EL (cell line): ENCODE measurements at regions not wholly inside any gene's neighbourhood (a gene's known extent, or its start where the extent isn't known, plus 50 kb on each side); places are given as distances from the start of the nearest gene placed in this dataset.
"Not testable (repeated sequence)": the region's sequence is repeated elsewhere in the genome, so short reads cannot be mapped to it uniquely, and the experiment has no call there.

Experiments used
- DNase-seq: peaks from one replicate; pipeline ENCODE4 v3.0.0-alpha.2; 2016

DNA sequence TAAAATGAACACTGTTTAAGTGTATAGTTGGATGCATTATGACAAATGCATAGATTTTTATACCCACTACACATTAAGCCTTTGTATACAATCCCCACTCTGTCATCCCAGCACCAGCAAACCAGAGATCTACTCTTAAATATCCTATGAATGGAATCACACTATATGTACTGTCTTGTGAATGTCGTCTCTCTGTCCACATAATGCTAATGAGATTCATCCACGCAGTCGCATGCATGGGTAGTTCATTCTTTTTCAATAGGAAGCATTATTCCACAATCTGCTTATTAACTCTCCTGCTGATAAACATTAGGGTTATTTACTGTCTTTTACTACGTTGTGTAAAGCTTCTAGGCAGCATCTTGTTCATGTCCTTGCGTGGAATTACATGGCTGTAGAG, 892.3 kb downstream of the LTN1 start:
- no peak for DNase-seq

DNA sequence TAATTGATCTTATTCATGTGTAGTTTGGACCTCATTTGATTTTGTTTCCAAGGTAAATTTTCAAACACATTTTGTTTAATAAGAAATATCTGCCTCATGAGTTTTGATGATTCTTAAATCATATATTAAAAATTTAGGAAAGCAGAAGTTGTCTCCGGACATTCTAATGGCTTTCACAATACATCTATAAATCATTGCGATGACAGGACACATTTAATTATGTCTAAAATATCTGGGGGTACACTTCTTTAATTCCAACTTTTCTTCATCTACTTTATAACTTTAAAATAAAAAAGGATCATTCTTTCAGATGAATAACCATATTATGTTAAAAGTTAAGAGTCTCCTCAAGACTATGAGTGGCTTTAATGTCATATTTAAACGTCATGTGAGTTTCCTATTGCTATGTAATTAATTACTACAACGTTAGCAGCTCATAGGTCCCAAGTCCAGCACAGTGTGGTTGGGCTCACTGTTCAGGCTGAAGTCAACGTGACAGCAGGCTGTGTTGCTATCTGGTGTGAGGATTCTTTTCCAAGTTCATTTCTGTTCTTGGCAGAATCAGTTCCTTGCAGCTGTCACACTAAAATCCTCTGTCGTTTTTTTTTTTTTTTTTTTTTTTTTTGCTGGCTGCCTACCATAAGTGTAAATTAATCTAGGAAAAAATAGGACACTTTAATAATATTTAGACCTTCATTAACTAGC, 893.5 kb downstream of the LTN1 start:
- DNase-seq: no peak

DNA sequence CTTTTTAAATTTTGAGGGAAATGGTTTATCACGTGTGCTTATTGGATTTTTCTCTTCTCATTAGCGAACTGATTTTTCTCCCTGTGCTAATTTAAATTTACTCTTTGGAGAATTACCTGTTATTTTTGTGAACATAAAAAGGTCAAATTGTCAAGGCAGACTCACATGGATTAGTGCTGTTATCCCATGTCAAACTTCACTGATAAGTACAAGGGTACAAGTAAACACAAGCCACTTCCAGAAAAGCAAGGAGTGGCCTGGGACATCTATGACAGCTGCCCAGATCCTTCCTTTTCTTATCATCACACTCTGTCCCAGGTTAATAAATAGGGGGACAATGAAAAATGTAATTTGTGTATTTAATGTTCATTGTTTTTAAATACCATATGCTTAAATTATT, 901.2 kb downstream of the LTN1 start:
- no peak for DNase-seq

DNA sequence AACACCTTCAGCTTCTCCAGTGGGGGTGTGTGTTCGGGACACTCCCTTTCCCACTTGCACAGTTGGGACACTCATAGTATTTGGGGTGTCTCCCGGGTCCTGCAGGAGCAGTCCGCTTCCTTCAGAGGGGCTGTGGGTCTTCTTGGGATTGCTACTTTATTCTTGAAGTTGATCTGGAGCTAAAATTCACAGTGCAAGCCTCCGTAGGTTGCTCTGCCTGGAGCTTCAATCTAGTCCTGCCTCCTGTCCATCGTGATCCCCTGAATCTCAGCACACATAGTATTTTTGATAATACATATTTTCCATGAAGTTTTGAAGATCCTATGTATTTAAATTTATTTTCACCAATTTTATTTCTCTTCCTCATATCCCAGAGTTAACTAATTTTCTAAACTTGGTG, 902.1 kb downstream of the LTN1 start:
- no peak for DNase-seq

DNA sequence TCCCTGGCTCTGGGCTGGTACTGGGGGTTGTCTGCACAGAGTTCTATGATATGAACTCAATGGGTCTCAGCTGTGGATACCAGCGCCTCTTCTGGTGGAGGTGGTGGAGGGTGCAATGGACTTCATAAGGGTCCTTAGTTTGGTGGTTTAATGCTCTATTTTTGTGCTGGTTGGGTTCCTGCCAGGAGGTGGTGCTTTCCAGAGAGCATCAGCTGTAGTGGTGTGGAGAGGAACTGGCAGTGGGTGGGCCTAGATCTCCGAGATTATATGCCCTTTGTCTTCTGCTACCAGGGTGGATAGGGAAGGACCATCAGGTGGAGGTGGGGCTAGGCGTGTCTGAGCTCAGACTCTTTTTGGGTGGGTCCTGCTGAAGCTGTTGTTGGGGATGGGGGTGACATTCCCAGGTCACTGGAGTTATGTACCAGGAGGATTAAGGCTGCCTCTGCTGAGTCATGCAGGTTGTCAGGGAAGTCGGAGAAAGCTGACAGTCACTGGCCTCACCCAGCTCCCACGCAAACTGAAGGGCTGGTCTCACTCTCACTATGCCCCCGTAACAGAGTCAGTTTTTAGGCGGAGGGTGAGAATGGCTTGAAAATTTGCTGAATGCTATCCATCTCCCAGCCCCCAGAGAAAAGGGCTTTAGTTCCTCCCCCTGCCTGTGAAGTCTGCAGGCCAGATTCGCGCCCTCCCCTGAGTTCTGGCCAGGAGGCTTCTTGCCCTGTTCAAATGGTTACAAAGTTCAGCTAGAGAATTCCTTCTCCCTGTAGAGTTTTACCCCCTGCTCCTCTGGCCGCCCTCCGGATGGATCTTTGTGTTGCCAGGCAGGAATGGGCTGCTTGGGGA, 902.9 kb downstream of the LTN1 start:
- DNase-seq: no peak

DNA sequence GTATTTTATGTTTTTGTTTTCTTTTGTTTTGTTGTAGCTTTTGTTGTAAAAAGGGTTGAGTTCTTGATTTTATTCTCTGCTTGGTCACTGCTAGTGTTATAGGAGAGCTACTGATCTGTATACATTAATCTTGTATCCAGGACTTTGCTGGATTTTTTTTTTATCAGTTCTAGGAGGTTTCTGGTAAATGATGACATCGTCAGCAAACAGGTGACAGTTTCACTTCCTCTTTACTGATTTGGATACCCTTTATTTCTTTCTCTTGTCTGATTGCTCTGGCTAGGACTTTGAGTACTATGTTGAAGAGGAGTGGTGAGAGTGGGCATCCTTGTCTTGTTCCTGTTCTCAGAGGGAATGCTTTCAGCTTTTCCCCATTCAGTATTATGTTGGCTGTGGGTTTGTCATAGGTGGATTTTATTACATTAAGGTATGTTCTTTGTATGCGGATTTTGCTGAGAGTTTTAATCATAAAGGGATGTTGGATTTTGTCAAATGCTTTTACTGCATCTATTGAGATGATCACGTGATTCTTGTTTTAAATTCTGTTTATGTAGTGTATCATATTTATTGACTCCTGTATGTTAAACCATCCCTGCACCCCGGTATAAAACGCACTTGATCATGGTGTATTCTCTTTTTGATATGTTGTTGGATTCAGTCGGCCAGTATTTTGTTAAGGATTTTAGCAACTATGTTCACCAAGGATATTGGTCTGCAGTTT, 905.7 kb downstream of the LTN1 start:
- no peak for DNase-seq

DNA sequence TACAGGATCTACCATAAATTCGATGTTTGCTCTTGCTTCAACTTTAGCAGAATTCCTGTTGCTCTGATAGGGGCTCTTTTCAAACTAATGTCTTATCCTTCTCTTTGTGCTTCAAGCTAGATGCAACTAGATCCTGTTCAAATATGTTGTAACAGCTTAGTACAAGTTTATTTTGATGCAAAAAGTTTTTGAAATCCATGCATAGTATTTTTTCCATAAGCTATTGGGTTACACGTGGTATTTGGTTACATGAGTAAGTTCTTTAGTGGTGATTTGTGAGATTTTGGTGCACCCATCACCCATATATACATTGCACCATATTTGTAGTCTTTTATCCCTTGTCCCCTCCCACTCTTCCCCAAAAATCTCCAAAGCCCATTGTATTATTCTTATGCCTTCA, 907.7 kb downstream of the LTN1 start:
- no peak for DNase-seq

DNA sequence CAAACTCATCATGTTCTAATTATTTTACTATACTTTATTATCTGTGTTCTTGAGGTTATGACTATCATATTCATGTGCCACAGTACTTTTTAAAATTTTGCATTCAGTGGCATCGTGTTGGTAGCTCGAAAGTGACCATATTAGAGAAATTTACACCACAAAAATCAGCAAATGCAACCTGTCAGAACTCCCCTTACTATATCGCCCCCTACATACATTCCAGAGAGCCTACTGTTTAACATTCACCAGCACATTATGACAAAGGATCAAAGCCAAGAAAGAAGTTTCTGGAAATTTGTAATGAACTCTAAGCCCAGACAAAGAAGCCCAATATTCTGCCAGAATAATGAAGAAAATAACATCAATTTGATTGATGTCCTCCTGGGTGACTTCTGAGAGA, 909.3 kb downstream of the LTN1 start:
- DNase-seq: no peak

DNA sequence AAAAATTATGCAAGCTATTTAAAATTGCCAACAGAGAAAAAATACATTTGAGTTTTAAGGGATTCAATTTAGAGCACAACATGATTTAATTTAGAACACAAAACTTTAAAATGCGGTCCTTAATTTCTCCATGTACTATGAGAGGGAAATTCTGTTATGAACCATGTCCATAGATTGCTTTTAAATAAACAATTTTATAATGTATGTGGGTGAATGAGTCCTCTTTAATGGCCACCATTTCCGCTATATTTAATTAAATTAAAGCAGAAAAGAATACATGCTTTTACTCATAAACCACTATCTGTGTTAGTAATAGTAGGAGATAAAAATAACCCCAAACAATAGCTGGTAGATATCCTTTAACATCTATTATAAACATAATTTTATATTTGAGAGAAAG, 914.6 kb downstream of the LTN1 start:
- DNase-seq: no peak

DNA sequence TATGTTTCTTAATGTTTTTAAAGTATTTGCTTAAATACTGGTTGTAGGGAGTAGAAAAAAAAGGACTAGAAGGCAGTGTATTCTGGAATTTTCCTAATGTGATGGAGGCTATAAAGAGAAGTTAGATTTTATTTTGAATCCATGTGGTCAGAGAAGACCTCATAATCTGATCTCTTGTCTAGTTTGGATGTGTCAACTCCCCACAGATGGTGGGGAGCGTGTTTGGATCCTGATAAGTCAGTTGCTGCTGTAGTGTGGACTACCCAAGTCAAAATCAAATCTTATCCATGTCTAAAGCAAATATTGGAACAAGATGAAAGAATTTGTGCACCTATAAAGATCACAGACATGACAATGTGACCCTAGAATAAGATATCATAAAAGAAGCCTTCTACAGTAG, 918.0 kb downstream of the LTN1 start:
- DNase-seq: no peak

DNA sequence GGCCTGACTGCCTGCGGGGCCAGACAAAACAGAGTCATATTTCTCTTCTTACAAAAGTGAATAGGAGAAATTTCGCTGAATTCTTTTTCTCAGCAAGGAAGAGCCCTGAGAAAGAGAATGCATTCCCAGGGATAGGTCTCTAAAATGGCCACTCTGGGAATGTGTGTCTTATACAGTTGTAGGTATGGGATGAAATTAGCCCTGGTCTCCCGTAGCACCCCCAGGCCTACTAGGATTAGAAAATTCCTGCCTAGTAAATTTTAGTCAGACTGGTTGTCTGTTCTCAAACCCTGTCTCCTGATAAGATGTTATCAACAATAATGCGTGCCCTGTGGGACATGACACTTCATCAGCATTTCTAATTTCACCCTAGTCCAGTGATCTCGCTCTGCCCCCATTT, 920.1 kb downstream of the LTN1 start:
- DNase-seq: no peak

DNA sequence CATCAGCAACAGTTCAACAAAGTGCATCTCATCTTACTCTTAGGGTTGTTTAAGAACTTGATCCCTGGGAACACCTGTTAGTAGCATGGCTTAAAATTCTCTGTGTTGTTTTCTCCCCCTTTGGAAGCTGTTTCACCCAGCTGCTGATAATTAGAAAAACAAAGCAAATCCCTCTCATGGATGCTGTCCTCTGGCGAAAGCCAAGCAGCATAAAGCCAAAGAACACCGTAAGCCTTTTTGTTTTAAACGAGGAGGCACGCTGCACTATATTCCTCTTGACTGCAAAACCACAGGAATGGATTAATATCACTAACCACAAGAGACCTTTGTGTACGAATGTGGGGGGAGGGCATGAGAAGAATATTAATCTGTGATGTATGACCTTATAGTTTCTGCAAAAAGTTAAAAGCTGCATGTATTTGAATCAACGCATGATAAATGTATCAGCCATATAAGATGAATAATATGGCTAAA, 923.2 kb downstream of the LTN1 start:
- DNase-seq: peak; percentile 58

DNA sequence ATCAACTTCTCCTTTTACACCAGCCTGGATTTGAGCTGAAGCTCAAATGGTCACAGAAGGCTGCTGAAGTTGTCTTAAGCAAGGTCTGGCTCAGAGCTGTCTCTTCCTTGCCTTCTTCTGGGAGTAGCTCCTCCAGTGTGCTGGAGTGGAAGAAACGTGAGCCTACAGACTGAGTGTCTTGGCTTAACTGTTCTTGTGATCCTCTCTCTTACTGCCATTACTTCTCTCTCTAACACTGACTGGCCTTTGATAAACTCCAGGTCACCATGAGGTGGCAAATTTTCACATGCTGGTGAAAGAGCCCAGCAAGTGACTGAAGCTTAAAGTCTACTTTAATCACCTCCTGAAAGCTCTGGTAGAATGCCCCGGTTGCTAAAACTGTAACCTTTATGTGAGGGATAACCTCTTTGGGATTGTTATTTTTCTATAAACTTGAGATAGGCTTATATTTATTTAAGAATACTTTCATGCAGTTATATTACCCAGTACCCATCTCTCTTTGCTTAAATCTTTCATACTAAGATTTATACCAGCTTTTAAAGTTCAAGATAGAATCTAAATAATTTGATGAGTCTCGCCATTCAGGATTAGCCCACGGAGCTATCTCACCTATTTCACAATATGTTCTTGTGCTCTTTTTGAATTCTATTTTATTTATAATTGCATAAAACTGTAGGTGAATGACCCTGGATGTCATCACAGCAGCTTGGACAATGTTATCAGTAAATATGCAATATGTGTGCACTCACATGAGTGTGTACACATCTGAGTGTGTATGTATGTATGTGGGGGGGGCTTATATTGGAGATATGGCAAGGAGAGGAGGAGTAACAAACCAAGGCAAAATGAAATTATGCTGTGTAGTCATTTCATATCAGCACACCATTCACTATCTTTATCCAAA, 924.0 kb downstream of the LTN1 start:
- DNase-seq: no peak

DNA sequence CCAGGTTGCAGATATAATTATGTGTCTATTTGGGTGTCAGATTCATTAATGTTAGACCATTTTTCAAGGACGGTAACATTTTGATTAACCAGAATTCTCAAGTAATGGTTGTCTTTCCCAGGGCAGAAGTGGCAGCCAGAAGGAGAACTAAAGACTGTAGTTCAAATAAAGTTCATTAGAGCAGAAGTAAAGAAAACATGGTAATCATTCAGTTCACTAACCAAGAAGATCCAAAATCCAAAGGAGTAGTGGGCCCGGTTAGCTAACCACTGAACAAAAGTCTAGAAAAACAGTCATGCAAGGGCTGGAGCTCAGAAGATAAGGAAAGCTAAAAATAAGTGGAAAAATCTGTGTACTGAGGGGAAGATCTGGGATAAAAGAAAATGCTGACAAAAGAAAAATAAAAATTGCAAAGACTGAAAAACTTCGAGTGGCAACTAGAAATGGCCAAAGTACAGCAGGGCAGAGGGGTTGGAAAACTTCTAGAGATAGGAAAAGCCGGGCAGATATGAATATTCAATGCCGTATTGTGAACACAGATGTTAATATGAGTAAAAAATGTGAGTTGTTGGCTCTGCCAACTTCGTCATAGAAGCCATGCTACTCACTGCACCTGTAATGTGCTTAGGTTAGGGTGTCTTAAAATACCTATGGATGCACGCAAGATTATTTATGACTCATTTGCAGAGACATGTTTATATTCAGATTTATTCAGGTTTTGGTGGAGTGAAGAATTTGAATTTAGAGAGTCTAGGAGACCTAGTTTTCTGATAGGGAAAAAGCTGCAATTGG, 925.9 kb downstream of the LTN1 start:
- DNase-seq: no peak

DNA sequence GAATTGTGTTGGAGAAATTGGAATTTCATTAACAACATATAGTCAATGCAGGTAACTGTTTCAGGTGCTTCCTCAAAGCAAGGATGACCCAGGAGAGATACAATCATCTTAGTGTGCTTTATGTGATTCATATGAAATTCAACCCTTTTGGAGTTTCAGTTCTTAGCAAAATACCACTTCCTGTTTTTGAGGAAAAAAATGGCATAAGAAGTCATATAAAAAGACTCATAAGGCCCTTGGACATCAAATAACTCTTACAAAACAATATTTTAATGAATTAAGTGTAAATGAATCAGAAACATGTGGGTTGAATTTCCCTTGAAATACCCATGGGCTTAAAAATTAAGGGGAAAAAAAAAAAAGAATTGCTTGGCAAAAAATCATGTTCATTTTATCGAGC, 926.6 kb downstream of the LTN1 start:
- DNase-seq: peak; percentile 20

DNA sequence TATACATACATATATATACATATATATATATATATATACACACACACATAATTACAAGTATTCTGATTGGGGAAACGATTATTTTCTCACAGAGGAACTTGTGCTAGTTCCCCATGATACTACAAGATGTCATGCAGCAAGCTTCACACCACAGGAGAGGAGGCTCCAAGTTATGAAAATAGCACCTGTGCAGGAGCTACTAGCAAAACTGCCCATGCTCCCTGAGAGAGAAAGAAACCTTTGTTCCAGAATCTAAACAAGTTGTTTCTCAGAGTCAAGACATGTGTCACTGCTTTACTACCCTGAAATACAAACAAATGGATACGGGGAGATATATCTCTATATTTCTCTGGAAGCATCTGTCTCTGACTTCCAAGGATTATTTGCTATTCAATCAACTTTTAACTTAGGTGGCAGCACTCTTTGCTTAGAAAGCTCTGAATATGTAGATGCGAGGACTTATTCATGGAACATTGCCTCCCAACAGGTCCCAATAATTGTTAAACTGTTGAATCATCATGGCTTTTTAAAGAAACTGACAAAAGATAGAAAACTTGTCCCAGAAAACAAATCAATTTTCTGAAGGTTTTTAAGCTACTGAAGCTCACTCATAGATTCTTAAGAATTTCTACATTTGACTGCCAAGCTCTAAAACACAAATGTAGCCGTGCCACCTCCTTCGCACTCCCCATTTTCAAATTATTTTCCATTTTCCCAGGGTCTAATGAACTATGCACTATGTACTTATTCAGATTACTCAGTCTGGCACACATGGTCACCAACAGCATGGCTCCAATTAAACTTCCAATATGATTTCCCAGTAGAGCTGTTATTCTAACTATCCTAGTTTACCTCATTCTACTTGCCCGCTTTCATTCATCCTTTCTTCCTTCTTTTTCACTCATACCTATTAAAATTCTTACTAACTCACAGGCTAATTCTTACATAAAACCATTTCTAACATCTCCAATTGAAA, 929.1 kb downstream of the LTN1 start:
- DNase-seq: no peak

DNA sequence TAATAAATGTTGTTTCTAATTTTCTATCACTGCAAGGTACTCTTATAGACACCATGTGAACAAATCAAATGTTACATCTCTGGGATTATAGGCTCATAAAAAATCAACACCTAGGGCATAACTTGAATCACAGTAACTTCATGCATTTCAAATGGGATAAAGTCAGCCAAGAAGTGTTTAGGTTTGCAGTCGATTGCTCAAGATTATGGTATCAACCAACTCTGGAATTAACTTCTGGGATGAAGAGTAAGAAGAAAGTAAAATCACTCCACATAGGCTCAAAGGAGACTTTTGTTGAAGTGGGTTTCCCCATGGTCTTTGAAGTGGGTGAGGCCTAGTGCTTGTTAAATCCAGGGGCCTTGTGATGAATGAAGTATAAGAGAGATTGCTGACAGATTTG, 939.7 kb downstream of the LTN1 start:
- not testable (repeated sequence) for DNase-seq

DNA sequence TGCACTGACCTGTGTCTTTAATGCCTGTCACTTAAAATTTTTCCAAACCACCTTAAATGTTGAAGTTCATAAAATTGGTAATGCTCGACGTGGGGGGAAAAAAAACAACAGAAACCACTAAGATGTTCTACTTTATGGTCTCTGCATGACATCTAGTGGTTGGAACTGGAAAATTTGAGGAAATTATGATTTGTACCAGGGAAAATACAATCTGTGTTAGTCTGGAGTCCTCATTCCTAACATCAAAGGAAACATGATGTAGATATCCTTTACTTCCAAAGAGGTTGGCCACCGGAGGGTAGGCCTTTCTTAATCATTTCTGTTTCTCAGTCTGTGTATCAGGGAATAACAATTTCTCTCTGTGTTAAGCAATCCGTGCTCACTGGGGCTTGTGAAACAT, 941.0 kb downstream of the LTN1 start:
- DNase-seq: peak; percentile 47

DNA sequence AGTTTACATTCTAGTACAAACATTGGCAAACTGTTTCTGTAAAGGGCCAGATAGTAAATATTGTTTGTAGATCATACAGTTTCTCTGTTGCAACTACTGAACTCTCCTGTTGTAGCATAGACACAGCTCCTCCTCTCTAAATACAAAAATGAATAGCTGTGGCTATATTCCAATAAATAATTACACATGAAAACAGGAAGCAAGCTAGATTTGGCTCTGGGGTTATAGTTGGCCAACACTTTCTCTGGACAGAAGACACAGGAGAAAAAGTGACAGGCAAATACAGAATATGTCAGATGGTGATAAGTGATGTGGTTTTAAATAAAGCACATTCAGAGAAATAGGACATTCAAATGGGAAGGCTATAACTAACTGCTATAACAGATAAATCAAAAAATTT, 957.0 kb downstream of the LTN1 start:
- DNase-seq: not testable (repeated sequence)

DNA sequence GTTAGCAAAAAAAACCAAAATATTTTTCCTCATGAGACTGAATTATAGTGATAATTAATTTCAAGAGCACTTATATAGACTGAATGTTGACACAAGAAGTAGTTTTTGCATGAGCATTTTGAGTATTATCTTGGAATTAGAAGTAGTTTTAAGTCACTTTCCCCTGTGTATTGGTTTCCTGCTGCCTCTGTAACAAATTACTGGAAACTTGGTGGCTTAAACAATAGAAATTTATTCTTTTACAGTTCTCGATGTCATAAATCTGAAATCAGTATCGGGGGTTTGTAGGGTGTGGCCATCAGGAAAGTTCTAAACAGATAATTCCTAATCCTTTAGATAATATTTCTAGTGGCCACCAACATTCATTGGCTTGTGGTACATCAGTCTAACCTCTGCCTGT, 957.8 kb downstream of the LTN1 start:
- not testable (repeated sequence) for DNase-seq

DNA sequence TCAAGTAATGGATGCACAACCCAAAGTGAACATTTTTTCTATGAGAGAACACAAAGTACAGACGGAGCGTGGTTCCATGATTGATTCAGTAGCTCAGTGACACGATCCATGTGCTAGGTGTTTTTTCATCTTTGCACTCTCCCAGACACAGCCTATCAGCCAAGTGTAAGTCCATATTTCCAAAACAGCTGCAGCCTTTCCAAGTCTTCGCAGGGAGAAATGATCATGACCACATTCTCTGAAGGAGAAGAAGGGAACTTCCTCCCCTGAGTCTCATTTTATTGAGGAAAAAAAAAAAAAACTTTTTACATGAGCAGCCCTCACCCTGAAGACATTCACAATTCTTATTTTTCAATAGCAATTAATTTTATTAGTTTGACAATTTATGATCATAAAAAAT, 958.3 kb downstream of the LTN1 start:
- not testable (repeated sequence) for DNase-seq
